GM18868 (cell line): ENCODE measurements at regions not wholly inside any gene's neighbourhood (a gene's known extent, or its start where the extent isn't known, plus 50 kb on each side); places are given as distances from the start of the nearest gene placed in this dataset.
A peak's percentile ranks its signal among the peaks of the same experiment; 100 is the strongest.

Experiments used
- ATAC-seq: cut with Tn5 transposase; IDR thresholded peaks from one replicate; pipeline ENCODE4 v1.9.1; 2021; ENCODE audit warnings: mild to moderate bottlenecking, moderate library complexity; ENCODE audit not compliant: unreplicated experiment

DNA sequence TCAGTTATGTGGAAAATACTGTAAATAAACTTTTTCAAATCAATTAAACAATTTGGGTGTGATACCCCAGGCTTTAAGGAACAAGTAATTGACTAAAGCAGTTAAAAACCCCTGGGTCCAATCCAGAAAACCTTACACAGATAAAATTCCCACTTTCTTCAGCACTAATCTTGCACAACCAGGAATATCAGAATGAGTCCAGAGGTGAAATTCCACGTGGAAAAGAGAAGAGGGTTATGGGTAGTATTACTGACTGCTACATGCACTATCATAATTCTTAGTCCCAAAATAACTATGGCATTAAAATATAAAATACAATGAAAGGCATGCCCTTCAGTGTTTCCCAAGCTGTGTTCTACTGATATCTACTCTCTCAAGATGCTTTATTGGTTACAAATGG lies 135.7 kb upstream of the STEAP4 start:
- no peak for ATAC-seq

DNA sequence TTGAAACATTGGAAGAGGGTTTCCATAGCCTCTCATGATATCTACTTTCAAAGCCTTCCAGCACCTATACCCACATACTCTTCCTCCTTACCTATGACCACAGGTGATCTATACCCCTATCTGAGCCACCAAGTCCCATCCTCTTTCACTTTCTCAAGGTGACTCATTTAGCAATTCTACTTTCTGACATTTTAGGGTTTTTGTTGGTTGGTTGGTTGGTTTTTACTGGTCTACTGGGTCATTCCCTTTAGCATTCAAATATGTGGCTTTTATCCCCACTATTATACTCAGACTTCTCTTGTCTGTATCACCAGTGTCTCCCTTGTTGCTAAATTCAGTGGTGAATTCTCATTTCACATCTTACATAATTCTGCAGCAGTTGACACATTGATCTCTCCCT lies 130.4 kb upstream of the STEAP4 start:
- peak; percentile 74 for ATAC-seq

DNA sequence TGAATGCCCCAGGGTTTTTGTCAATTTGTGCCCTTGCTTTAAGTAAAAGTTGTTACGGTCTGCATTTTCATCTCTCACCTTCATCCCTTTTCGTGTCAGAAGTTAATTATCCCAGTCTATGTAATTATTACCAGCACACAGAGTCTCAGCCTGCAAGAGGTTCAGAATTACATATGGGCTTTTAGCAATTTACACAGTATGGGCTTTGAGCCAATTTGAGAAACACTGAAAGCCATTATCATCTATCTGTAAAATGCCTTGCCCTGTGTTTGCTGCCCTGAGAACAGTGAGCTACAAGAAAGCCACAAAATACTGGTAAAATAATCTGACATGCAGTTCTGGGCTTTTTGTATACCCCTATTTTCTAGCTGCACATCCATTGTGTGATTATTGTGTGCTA lies 125.6 kb upstream of the STEAP4 start:
- no peak for ATAC-seq

DNA sequence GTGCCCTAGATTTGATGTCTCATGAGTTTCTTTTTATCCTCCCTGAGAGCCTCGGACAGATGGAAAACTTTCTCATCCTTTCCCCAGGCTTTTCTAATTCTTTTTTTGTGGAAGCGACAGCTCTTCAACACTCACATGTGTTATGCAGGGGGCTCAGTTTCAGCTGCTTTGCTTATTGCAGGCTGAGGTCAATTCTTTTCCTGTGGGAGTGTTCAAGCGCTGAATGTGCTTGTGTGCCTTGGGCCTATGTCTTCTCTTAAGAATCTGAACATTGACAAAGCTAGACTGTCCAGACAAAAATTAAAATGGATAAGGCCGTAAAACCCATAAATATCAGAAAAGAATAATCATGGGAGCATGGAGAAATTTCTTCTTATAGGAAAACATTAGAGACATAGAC lies 125.2 kb upstream of the STEAP4 start:
- no peak for ATAC-seq

DNA sequence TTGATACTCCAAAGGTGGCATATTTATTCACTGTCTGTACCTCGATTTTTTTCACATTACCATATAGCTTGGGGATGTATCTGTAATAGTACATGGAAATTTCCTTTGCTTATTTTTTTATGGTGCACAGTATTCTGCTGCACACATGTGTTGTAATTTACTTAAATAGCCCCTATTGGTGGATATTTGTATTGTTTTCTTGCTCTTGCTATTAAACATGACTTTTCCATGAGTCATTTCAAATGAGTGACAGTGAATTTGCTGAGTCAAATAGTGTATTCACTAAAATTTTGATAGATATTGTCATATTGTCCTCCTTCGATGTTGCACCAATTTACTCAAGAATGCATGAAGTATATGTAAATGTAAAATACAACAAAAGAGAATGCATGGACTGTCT lies 122.7 kb upstream of the STEAP4 start:
- no peak for ATAC-seq

DNA sequence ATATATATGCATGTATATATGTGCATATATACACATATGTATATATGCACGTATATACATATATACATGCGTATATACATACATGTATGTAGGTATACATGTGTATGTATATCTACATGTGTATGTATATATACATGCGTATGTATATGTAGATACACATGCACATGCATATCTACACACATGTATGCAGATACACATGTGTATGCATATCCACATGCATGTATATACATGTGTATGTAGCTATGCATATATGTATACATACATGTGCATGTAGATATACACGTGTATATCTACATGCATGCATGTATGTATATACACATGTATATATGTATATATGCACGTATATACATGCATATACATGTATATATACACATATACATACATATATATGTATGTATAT lies 95.8 kb upstream of the STEAP4 start:
- no peak for ATAC-seq

DNA sequence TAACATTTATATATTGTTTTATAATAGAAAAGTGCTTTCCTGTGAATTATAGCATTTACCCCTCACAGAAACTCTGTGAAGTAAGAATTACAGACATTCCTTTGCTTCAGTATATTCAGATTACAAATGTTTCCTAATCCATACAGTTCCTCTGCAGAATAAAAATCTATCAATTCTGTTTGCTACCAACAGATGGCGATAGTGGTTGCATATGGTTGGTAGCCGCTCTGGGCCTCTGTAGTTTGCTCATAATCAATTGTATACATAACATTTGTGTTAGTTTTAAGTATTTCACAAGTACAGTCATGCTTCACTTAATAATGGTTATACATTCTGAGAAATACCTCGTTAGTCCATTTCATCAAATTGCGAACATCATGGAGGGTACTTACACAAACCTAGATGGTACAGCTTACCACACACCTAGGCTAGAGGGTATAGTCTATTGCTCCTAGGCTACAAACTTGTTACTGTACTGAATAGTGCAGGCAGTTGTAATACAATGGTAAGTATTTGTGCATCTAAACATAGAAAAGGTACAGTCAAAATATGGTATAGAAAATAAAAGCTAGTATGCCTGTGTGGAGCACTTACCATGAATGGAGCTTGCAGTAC lies 94.4 kb upstream of the STEAP4 start:
- peak; percentile 46 for ATAC-seq

DNA sequence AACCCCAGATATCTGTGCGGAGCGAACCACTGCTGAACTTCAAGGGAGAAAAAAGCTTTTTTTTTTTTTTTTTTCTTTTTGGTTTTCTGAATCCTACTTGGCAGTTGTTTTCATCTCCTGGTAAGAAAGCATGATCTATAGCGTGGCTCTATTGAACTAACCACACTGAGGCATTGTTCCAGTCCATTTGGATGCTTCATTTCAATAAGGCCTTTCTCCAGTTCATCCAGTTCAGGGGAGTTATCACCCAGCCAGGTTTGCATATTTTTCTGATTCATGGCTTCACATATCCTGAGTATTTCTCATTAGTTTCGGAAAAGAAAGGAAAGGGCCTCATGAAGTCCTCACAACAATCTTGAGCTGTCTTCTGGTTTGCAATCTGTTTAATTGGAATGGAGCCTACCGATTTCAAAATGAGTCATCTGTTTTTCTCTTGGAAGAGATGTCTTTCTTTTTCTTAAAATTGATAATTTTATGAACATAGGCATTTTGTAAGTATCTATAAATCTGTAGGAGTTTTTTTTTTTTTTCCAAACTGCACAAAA lies 93.1 kb upstream of the STEAP4 start:
- no peak for ATAC-seq

DNA sequence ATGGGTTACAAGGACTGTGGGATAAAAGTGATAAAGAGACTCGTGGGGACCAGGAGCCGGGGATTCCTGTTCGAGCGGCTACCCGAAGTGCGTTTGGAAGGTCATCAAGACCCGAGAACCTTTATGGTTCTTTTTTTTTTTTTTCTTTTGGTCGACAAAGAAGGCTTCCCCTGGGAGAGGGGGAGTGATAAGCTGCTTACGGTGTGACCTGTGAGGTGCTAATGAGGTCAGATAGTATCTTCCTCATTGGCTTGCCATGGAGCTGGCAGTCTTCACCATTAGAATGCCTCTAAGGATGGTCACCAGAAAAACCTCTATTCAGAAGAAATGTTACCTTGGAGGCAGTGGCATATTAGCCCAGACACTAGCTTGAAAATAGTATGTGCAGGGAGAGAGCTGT lies 92.3 kb upstream of the STEAP4 start:
- no peak for ATAC-seq

DNA sequence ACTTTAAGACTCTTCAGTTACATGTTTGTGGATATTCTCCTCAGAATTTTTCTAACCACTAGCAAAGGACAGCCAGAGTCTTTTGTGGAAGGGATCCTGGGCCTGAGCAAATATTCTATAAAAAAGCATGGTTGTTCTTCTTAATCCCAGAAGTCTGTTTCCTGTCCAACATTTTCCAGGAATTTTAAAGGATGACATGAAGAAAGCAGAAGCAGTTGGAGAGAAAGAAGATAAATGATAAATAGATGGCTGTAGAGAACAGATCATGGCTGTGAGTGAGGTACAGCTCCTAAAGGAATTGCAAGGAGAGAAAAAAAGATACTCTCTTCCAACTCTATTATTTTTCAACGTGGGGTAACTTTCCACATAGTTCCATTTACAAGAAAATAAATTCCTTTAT lies 91.8 kb upstream of the STEAP4 start:
- ATAC-seq = no peak

DNA sequence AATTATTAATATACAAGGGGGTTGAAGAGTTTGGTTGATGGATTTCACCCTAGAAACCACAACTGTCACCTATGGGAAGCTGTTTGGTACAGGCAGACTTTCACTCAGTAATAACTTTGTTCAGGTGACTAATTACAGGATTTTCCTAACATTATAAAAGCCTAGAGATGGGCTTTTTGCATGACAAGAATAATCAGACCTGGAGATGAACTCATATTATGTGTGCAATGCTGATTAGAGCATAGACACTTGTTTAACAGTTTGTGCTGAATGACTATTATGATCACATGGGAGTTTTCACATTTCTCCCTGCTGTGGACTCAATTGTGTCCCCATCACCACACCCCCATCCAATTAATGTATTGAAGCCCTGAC lies 90.2 kb upstream of the STEAP4 start:
- peak; percentile 48 for ATAC-seq

DNA sequence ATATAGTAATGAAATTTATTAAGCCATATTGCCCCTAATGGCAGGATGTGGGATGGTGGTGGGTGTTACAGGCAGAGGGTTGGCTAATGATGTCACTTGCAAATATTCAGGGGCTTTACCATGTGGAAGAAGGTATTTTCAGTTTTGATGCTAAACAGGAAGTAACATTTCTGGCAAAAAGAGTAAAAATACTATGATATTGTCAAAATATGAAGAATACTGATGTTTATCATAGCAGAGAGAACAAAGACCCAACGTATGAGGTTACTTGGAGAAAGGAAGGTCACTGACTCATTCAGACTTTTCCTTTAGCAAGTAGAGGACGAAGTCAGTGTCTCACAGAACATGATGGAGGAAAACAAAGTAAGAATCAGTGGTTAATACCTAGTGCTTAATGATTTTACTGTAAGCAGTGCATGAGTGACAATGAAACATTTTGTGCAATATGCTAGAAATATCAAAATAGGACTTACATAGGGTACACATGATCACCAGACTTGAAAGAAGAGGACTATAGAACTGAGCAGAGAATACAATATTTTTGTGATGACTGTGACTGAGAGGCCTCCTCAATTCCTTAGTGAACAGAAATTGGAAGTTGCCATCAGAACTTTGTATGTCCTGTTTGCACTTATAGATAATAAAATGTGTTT lies 89.7 kb upstream of the STEAP4 start:
- ATAC-seq = peak; percentile 84

DNA sequence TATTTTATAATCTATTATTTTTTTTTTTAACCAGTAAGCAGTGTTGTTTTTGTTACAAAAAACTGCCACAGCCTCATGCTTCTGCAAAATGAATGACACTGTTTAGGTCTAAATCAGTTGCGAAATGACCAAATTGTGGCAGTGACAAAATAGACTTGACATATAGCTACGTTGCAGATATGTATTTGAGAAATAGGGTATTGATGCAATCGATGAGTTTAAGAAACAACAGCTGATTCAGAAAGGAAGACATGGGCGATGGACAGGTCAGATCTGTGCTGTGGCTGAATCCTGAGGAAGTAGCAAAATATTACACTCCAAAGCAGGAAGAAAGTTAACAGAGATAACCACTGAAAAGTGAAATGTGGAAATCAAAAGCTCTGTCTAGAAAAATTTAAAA lies 89.0 kb upstream of the STEAP4 start:
- ATAC-seq = no peak

DNA sequence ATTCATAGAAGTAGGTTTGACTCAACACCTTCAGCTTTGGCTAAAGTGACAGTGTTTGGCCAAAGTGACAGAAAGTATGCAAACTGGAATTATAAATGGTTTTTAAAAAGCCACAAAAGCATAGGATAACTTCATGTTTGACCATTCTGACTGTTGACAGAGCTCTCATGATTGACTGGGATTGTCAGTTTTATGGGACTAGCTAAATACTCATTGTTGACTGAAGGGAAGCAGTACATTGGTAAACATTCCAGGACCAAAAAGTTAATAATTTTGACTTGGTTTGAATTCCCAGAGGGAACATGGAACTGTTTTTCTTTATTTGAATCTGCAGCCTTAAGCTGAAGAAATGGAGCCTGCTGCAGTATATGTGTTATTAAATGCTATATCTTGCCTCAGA lies 84.6 kb upstream of the STEAP4 start:
- no peak for ATAC-seq

DNA sequence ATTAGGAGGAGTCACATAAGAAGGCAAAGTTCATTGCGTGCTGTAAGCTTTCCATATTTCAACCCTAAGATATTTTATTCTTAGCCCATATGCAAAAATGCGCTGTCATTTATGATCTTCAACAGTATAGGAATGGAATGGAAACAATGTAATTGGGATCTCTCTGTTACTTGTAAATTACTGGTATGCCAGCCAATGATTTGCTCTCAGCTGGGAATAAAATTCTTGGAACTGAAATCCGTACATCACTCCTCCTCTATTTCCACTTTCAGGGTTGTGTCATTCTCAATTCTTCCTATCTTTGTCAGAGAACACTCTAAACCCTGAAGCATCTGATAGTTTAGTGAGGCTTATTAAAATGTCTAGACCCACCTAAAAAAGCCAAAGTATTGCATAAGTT lies 80.7 kb upstream of the STEAP4 start:
- ATAC-seq = no peak

DNA sequence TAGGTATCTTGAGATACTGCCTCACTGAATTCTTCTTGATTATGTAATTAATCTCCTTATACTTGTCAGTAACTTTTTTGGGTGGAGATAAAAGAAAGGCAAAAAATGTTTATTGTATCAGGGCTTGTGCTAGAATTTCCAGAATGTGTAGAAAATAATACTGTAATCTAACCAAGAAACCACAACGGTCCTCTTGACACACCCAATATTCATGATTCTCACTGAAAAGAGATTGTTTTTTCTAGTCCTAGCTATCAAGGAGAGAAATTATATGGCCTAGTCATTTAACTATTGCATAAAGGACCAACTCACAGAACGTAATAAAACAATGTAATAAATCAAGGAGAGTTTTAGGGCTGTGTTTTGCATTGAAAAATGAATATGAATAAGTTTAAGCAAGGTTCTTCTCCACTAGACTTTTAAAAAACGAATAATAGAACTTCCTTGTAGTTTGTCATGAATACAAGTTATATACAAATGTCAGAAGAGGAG lies 80.0 kb upstream of the STEAP4 start:
- no peak for ATAC-seq

DNA sequence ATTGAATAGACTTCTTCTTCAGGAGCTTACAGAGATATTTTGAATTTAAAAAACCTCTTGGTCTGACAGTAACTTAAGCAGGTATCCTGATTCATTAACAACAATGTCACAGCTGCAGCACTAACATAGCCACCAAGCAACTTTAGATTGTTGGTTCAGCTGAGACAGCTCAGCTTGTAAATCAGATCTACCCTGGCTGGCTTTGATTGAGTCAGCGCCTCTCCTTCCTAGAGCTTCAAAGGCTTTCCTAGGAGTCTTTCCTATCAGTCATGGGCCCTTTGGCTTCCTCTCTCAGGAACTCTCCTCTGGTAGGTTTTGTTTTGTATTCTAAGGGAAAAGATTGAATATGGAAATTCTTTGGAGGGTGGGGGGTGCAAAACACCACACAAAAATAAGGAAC lies 70.7 kb upstream of the STEAP4 start:
- no peak for ATAC-seq

DNA sequence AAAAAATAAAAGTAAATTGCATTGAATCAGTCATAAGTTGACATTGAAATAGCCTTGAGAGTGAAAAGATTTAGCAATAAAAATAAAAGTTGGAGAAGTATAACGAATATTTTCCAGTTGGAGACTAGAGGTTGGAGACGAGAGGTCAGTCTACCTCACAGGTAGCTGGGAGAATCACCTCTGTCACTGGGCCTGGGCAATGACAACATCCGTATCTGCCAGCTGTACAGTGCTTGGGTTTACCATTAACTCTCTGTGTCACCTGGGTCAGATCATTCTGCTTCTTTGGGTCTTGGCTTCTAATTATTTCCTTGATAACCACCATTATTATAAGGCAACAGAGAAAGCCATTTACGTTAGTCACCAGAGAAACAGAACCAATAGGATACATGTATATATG lies 62.0 kb upstream of the STEAP4 start:
- no peak for ATAC-seq

DNA sequence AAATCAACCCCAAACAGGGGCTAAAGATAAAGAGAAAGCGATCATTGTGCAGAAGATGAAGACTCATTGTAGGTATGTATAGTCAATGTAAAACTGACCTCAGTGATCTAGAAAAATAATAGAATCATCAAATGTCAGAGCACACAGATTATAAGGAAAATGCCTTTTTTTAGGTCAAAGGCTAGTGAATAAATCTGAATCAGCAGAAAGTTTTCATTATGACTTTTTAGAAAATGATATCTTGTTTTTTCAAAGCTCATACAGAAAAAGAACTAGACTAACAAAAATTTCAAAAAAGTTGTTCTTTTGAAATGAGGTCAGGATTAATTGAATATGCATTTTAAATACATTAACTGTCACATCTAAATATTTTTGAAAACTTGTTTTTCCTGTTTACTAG lies 60.2 kb upstream of the STEAP4 start:
- no peak for ATAC-seq

DNA sequence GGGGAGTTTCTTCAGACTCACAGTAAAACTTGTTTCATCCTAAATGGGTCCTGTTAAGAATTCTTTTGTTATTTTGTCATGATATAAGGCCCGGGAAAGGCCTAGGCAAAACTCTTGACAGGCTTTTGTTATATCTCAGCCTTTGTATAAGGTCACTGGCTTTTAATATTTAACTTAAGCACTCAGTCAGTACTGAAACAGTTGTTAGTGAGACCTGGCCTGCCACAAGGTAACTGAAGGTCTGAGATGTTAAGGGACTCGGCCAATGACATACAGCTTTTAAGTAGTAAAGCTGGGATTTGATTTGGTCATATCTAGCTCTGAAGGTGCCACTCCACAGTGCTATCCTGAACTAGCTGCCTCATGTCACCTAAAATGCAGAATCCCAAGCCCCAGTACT lies 57.2 kb upstream of the STEAP4 start:
- ATAC-seq = no peak

DNA sequence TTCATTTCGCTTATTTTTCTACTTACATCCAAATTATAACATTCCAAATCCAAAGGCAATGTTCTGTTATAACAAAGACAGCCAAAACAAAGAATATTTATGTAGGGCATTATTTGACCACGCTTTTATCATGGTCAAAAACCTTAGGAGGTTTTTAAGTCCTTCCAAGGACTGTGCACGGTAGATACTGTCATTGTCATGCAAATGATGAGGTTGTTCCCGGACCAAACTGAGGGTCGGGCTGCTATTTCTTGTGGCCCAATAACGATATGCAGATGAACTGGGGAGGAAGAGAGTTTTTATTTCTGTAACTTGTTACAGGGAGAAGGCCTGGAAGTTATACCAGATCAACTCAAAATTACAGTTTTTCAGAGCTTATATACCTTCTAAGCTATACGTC lies 56.6 kb upstream of the STEAP4 start:
- no peak for ATAC-seq

DNA sequence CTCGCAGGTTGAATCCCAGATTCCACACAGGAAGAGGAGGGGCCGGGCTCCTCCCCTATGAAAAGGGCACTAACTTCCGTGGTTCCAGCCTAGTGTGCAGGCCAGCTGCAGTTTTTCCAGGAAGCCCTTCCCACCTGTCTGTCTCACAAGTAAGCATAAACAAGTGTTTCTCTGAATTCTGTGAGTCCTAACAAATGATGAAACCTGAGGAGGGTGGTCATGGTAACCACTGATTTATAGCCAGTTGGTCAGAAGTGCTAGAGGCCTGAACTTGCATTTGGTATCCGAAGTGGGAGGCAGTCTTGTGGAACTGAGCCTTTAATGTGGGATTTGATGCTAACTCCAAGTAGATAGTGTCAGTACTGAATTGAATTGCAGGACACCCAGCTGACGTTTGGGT lies 54.7 kb upstream of the STEAP4 start:
- no peak for ATAC-seq

DNA sequence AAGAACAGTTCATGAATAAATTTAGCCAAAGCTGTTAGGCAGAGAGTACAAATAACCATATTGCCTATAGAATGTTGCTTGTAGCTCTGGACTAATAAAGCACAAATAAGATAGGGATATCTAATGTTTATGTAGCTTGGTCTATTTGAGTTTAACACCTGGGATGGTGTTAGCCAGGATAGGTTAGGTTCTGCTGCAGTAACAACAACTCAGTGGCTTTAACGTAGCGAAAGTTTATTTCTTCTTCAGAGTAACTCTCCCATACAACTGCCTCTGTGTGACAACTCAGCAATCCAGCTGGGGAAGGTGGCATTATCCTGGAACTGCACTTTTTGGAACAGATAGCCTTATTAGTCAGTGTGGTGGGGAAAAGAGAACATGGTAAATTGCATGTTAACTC lies 52.2 kb upstream of the STEAP4 start:
- ATAC-seq = no peak
